OCI-LY3 (cell line): ENCODE measurements at regions not wholly inside any gene's neighbourhood (a gene's known extent, or its start where the extent isn't known, plus 50 kb on each side); places are given as distances from the start of the nearest gene placed in this dataset.

Experiments
- EZH2phosphoT487 ChIP-seq: fragments of 200-600 bp; shearing (Covaris generic); IDR thresholded peaks from 2 replicates; pipeline ENCODE4 v1.6.1; 2018; ENCODE audit warnings: antibody characterized with exemption, mixed run types, low read depth
- TF ChIP-seq, protein P1 (sequence below): fragments of 200-600, 300-600 bp; sonication (generic); IDR thresholded peaks from 2 replicates; pipeline ENCODE4 v1.5.1; 2014; ENCODE audit warnings: antibody characterized with exemption, low read length, low read depth

DNA sequence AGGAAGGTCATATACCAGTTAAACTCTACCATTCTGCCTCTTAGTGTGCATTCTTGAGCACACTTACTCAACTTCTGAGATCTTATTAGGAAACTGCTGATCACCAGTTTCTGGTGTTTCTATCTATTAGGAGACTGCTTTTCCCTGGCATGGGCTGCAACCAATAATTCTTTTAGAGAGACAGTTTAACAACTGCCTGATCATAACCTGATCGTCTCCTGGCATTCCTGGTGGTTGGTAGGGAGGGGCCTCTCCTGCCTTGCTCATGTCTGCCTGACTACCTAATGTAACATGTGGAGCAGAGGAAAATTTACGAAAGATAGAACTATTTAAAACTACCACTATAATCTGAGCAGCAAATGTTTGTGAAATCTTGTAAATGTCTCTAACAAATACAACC lies 75.3 kb upstream of the MGAT4C start:
- TF ChIP-seq, protein P1, sequence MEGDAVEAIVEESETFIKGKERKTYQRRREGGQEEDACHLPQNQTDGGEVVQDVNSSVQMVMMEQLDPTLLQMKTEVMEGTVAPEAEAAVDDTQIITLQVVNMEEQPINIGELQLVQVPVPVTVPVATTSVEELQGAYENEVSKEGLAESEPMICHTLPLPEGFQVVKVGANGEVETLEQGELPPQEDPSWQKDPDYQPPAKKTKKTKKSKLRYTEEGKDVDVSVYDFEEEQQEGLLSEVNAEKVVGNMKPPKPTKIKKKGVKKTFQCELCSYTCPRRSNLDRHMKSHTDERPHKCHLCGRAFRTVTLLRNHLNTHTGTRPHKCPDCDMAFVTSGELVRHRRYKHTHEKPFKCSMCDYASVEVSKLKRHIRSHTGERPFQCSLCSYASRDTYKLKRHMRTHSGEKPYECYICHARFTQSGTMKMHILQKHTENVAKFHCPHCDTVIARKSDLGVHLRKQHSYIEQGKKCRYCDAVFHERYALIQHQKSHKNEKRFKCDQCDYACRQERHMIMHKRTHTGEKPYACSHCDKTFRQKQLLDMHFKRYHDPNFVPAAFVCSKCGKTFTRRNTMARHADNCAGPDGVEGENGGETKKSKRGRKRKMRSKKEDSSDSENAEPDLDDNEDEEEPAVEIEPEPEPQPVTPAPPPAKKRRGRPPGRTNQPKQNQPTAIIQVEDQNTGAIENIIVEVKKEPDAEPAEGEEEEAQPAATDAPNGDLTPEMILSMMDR, result no peak
- no peak for TF ChIP-seq EZH2phosphoT487
